ENCODE measurements at regions not wholly inside any gene's neighbourhood (a gene's known extent, or its start where the extent isn't known, plus 50 kb on each side); places are given as distances from the start of the nearest gene placed in this dataset.

DNA sequence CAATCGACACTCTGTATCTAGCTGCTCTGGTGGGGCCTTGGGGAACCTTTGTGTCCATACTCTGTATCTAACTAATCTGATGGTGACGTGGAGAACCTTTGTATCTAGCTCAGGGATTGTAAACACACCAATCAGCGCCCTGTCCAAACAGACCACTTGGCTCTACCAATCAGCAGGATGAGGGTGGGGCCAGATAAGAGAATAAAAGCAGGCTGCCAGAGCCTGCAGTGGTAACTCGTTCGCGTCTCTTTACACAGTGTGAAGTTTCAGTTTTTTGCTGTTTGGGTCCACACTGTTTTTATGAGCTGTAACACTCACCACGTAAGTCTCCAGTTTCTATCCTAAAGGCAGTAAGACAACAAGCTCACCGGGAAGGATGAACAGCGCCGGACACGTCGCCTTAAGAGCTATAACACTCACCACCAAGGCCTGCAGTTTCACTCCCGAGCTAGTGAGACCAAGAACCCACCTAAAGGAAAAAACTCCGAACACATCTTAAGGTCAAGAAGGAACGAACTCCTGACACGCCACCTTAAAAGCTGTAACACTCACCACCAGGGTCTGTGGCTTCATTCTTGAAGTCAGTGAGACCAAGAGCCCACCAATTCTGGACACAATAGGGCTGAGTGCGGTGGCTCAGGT is 64.6 kb downstream of the KPNA2 start (continued):
- TF ChIP-seq HMGXB3 (CRISPR knock-in tag; IDR thresholded peaks at IDR 0.05; ENCODE audit: borderline replicate concordance): peak; percentile 45; the same call in 1 of the 2 replicates
- TF ChIP-seq, protein P1, sequence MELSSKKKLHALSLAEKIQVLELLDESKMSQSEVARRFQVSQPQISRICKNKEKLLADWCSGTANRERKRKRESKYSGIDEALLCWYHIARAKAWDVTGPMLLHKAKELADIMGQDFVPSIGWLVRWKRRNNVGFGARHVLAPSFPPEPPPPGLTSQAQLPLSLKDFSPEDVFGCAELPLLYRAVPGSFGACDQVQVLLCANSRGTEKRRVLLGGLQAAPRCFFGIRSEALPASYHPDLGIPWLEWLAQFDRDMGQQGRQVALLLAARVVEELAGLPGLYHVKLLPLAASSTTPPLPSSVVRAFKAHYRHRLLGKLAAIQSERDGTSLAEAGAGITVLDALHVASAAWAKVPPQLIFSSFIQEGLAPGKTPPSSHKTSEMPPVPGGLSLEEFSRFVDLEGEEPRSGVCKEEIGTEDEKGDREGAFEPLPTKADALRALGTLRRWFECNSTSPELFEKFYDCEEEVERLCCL (CRISPR knock-in tag; IDR thresholded peaks at IDR 0.05; ENCODE audit: borderline replicate concordance): no peak

DNA sequence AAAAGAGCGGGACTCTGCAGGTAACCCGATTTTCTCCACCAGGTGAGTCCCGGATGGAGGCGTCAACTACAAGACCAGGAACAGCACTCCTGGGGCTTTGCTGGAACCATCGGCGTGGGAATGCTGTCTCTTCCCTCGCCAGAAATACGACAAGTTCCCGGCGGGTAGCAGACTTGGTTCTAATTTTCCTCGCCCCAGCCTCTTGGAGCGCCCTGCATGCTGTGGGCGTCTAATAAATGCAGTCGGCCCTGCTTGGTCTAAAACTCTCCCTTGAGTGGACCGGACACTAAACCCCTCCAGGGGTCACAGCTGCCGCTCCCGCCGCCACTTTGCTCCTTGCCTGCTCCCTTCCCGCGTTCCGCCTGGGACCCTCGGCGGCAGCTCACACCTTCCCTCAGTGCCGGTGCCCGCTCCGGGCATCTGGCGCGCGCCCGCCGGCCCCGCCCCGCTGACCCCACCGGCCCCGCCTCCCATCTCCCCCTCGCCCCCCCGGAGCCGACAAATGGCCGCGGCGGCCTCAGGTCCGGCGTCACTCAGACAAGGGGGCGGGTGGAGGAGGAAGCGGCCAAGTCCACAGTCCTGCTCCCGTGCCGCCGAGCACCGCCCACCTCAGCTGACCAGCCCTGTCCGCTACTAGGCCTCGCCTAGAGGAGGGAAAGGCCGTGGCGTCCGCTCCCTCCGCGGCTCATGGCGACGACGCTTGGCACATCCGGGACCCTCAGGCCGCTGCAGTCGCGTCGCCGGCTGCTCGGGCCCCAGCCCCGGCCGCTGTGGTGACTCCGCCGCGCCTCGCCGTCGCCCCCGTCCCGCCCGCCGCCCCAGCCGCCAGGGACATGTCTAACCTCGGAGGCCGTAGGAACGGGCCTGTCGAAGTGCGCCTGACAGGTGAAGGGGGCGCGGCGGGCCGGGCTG is 65.8 kb downstream of the KPNA2 start:
- CTCF ChIA-PET (ENCODE audit: low intra/inter-chr PET ratio, low total read pairs): no interaction called here
- in situ Hi-C loops (cut with HindIII; ENCODE audit: extremely low pct_ligation_motif_present, low pct_unique_long_range_greater_than_20kb) (no loop called here), intact Hi-C loops (cut with micrococcal nuclease; ENCODE audit: unreplicated experiment) (no loop called here)
- peak overlapping the region; percentile 85 for H3K4me2 ChIP-seq (ENCODE audit: low read depth, low read length)
- H3K9ac ChIP-seq (ENCODE audit: insufficient read depth, low read depth, low read length): peak overlapping the region; percentile 79
- peaks cover 24% of the 10 kb centered on the region for H3K79me2 ChIP-seq (ENCODE audit: insufficient read depth, low read length)
- BruUV-seq (replicated peaks): TSS peak; percentile 57
- no peak overlapping the region for H2AFZ ChIP-seq (ENCODE audit: low read length)
- no peaks in the 10 kb centered on the region for H3K9me3 ChIP-seq (ENCODE audit: low read length)
- no peaks in the 10 kb centered on the region for H4K20me1 ChIP-seq (ENCODE audit: insufficient read depth, low read length)
- peak overlapping the region; percentile 79 to 83 (median 82) for H3K4me3 ChIP-seq (replicated peaks in 1 of 3; ENCODE audit: insufficient read depth in 1 of 3, low read depth in 2 of 3, low read length in 3 of 3)
- no peaks in the 10 kb centered on the region; a peak in 1 of 5 replicates for H3K27me3 ChIP-seq (ENCODE audit: control insufficient read depth in 1 of 2, insufficient read depth in 2 of 2, low read length in 2 of 2)
- H3K4me1 ChIP-seq (ENCODE audit: insufficient read depth, low read length): peaks cover 45% of the 10 kb centered on the region
- peak overlapping the region; percentile 72 for H3K27ac ChIP-seq (ENCODE audit: extremely low read length, insufficient read depth, low read length)
- WGBS (ENCODE audit: low lambda C conversion rate): 30% methylated on average over 53 of the region's 88 CpGs
- POLR2A ChIA-PET: interaction anchor here (0.6 to 2.1 kb wide), 4 partner anchors 15 to 385 kb away, joined by 3 to 7 read pairs (median 4); no protein-coding TSS in a partner anchor
- FAIRE-seq (no peak), DNase-seq (ENCODE audit: low spot score) (peak; percentile 93), ATAC-seq (peak; percentile 99)
- H3K36me3 ChIP-seq (replicated peaks in 1 of 2; ENCODE audit: control insufficient read depth in 1 of 2, insufficient read depth in 2 of 2, low read length in 2 of 2): no peaks in the 10 kb centered on the region
- TF ChIP-seq TBX3 (IDR thresholded peaks at IDR 0.05; ENCODE audit: borderline replicate concordance): no peak
- TF ChIP-seq ZNF543 (CRISPR knock-in tag; IDR thresholded peaks at IDR 0.05): peak; percentile 72; the same call in 1 of the 2 replicates
- peak; percentile 80; the same call in 1 of the 2 replicates for TF ChIP-seq ZNF670 (CRISPR knock-in tag; IDR thresholded peaks at IDR 0.05; ENCODE audit: borderline replicate concordance)
- TF ChIP-seq, protein P2, sequence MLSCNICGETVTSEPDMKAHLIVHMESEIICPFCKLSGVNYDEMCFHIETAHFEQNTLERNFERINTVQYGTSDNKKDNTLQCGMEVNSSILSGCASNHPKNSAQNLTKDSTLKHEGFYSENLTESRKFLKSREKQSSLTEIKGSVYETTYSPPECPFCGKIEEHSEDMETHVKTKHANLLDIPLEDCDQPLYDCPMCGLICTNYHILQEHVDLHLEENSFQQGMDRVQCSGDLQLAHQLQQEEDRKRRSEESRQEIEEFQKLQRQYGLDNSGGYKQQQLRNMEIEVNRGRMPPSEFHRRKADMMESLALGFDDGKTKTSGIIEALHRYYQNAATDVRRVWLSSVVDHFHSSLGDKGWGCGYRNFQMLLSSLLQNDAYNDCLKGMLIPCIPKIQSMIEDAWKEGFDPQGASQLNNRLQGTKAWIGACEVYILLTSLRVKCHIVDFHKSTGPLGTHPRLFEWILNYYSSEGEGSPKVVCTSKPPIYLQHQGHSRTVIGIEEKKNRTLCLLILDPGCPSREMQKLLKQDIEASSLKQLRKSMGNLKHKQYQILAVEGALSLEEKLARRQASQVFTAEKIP (CRISPR knock-in tag; IDR thresholded peaks at IDR 0.05; ENCODE audit: borderline replicate concordance): no peak
- TF ChIP-seq ZNF335 (CRISPR knock-in tag; IDR thresholded peaks at IDR 0.05): peak; percentile 73
- no peak for TF ChIP-seq EHMT2 (IDR thresholded peaks at IDR 0.05; ENCODE audit: borderline replicate concordance, low read depth, low read length)
- peak; percentile 44; the same call in 1 of the 2 replicates for TF ChIP-seq ISX (CRISPR knock-in tag; conservative IDR thresholded peaks at IDR 0.05)
- TF ChIP-seq RBM39 (IDR thresholded peaks at IDR 0.05; ENCODE audit: low read depth, low read length, poor library complexity, severe bottlenecking): peak; percentile 50
- TF ChIP-seq NR2F2 (IDR thresholded peaks at IDR 0.05; ENCODE audit: borderline replicate concordance, low read depth): peak; percentile 15; the same call in 1 of the 2 replicates
- TF ChIP-seq ZFP36L2 (CRISPR knock-in tag; IDR thresholded peaks at IDR 0.05): peak; percentile 72; the same call in 1 of the 2 replicates
- peak; percentile 85 for TF ChIP-seq ZNF263 (CRISPR knock-in tag; IDR thresholded peaks at IDR 0.05)

Measured in HepG2 (cell line).